OCI-LY3 (cell line): ENCODE measurements at regions not wholly inside any gene's neighbourhood (a gene's known extent, or its start where the extent isn't known, plus 50 kb on each side); places are given as distances from the start of the nearest gene placed in this dataset.
"Not testable (repeated sequence)": the region's sequence is repeated elsewhere in the genome, so short reads cannot be mapped to it uniquely, and the experiment has no call there.

Source experiments
- EZH2phosphoT487 ChIP-seq: fragments of 200-600 bp; shearing (Covaris generic); IDR thresholded peaks from 2 replicates; pipeline ENCODE4 v1.6.1; 2018; ENCODE audit warnings: antibody characterized with exemption, mixed run types, low read depth
- TF ChIP-seq, protein P1 (sequence below): fragments of 200-600, 300-600 bp; sonication (generic); IDR thresholded peaks from 2 replicates; pipeline ENCODE4 v1.5.1; 2014; ENCODE audit warnings: antibody characterized with exemption, low read length, low read depth

- TF ChIP-seq, protein P1, sequence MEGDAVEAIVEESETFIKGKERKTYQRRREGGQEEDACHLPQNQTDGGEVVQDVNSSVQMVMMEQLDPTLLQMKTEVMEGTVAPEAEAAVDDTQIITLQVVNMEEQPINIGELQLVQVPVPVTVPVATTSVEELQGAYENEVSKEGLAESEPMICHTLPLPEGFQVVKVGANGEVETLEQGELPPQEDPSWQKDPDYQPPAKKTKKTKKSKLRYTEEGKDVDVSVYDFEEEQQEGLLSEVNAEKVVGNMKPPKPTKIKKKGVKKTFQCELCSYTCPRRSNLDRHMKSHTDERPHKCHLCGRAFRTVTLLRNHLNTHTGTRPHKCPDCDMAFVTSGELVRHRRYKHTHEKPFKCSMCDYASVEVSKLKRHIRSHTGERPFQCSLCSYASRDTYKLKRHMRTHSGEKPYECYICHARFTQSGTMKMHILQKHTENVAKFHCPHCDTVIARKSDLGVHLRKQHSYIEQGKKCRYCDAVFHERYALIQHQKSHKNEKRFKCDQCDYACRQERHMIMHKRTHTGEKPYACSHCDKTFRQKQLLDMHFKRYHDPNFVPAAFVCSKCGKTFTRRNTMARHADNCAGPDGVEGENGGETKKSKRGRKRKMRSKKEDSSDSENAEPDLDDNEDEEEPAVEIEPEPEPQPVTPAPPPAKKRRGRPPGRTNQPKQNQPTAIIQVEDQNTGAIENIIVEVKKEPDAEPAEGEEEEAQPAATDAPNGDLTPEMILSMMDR = not testable (repeated sequence)
- TF ChIP-seq EZH2phosphoT487 = not testable (repeated sequence)
These were observed 176.8 kb downstream of the CDC14C start for GRCh38 chr7:49100908-49101740.
